Sciatic nerve (tissue), 2 donors: ENCODE measurements at regions not wholly inside any gene's neighbourhood (a gene's known extent, or its start where the extent isn't known, plus 50 kb on each side); places are given as distances from the start of the nearest gene placed in this dataset.
"Not testable (repeated sequence)": the region's sequence is repeated elsewhere in the genome, so short reads cannot be mapped to it uniquely, and the experiment has no call there.

Experiments
- ATAC-seq: fragments of 200-7000 bp; cut with Tn5 transposase; one replicate; pipeline ENCODE4 v1.9.1; 2020; ENCODE audit warnings: mild to moderate bottlenecking, moderate library complexity
- DNase-seq: peaks from one replicate; pipeline ENCODE4 v3.0.0-alpha.2; 2020; ENCODE audit warnings: low spot score
- intact Hi-C: fragments of 100-400 bp; cut with DNase I; formaldehyde crosslinking; loops from one replicate; pipeline ENCODE4 v1.14.2; 2022
- donor health status: DM: no; HTN: no; CAD: no.
- donor health status: DM: no; HTN: no; CAD: no.

GRCh38 chr7:150081865-150082264, 208.1 kb downstream of the ATP6V0E2 start:
- ATAC-seq, intact Hi-C loops, DNase-seq: not testable (repeated sequence)

- intact Hi-C loops, ATAC-seq, DNase-seq: not testable (repeated sequence)
Measured at GRCh38 chr7:150084724-150085123, 211.0 kb downstream of the ATP6V0E2 start.

- DNase-seq, intact Hi-C loops, ATAC-seq: not testable (repeated sequence)
Measured at GRCh38 chr7:150087478-150087877, 213.7 kb downstream of the ATP6V0E2 start.

GRCh38 chr7:150089139-150089538, 215.4 kb downstream of the ATP6V0E2 start:
- peak; percentile 63 for ATAC-seq

GRCh38 chr7:150090776-150091175, 217.0 kb downstream of the ATP6V0E2 start:
- ATAC-seq, DNase-seq, intact Hi-C loops: not testable (repeated sequence)

More at GRCh38 chr7:150089139-150089538, 215.4 kb downstream of the ATP6V0E2 start:
- intact Hi-C loops, DNase-seq: not testable (repeated sequence)

GRCh38 chr7:150093897-150094296, 220.1 kb downstream of the ATP6V0E2 start:
- ATAC-seq, intact Hi-C loops, DNase-seq: not testable (repeated sequence)

- DNase-seq, ATAC-seq, intact Hi-C loops: not testable (repeated sequence)
Measured at GRCh38 chr7:150096213-150096994, 222.6 kb downstream of the ATP6V0E2 start.

- DNase-seq, intact Hi-C loops, ATAC-seq: not testable (repeated sequence)
Measured at GRCh38 chr7:150098592-150098991, 224.6 kb upstream of the LRRC61 start.

GRCh38 chr7:150101282-150101681, 221.9 kb upstream of the LRRC61 start:
- DNase-seq, intact Hi-C loops, ATAC-seq: not testable (repeated sequence)

- DNase-seq, intact Hi-C loops, ATAC-seq: not testable (repeated sequence)
Measured at GRCh38 chr7:150107283-150107682, 215.9 kb upstream of the LRRC61 start.

GRCh38 chr7:150110375-150110820, 212.8 kb upstream of the LRRC61 start:
- intact Hi-C loops, DNase-seq, ATAC-seq: not testable (repeated sequence)

GRCh38 chr7:150110882-150111281, 212.3 kb upstream of the LRRC61 start:
- ATAC-seq, intact Hi-C loops, DNase-seq: not testable (repeated sequence)

GRCh38 chr7:150111373-150112139, 211.6 kb upstream of the LRRC61 start:
- DNase-seq, ATAC-seq, intact Hi-C loops: not testable (repeated sequence)

GRCh38 chr7:150113301-150113700, 209.9 kb upstream of the LRRC61 start:
- intact Hi-C loops, DNase-seq, ATAC-seq: not testable (repeated sequence)

GRCh38 chr7:150114591-150114990, 208.6 kb upstream of the LRRC61 start:
- intact Hi-C loops, DNase-seq, ATAC-seq: not testable (repeated sequence)

- ATAC-seq, intact Hi-C loops: not testable (repeated sequence)
Measured at GRCh38 chr7:150119966-150120365, 203.2 kb upstream of the LRRC61 start.

GRCh38 chr7:150125831-150126230, 197.3 kb upstream of the LRRC61 start:
- ATAC-seq: peak; percentile 30
- intact Hi-C loops, DNase-seq: not testable (repeated sequence)

More at GRCh38 chr7:150119966-150120365, 203.2 kb upstream of the LRRC61 start:
- not testable (repeated sequence) for DNase-seq

- ATAC-seq, intact Hi-C loops, DNase-seq: not testable (repeated sequence)
Measured at GRCh38 chr7:150134451-150134850, 188.7 kb upstream of the LRRC61 start.

- ATAC-seq, intact Hi-C loops, DNase-seq: not testable (repeated sequence)
Measured at GRCh38 chr7:150135620-150136190, 187.4 kb upstream of the LRRC61 start.
